ENCODE measurements at regions not wholly inside any gene's neighbourhood (a gene's known extent, or its start where the extent isn't known, plus 50 kb on each side); places are given as distances from the start of the nearest gene placed in this dataset.
"Not testable (repeated sequence)": the region's sequence is repeated elsewhere in the genome, so short reads cannot be mapped to it uniquely, and the experiment has no call there.

- ATAC-seq (ENCODE audit: low read depth), result no peak
- CTCF ChIA-PET, result no interaction called here
- intact Hi-C loops (cut with micrococcal nuclease), result no loop called here
- TF ChIP-seq CTCF (IDR thresholded peaks at IDR 0.05), result no peak
- Mint-ChIP-seq H3K36me3 (ENCODE audit: low read depth) (no peaks in the 10 kb centered on the region), H3K4me3 (no peak overlapping the region), H3K27ac (no peak overlapping the region), H3K27me3 (peaks cover 17% of the 10 kb centered on the region), H3K4me1 (no peaks in the 10 kb centered on the region), H3K9me3 (no peaks in the 10 kb centered on the region)
- DNase-seq, result no peak
- POLR2A ChIA-PET, result no interaction called here
Observed at GRCh38 chr7:73931502-73931901, 70.5 kb downstream of the TMEM270 start.

GRCh38 chr7:73932364-73932763 lies 71.4 kb downstream of the TMEM270 start:
- no peaks in the 10 kb centered on the region for H3K36me3 Mint-ChIP-seq (ENCODE audit: low read depth)
- TF ChIP-seq CTCF (IDR thresholded peaks at IDR 0.05), result no peak
- intact Hi-C loops (cut with micrococcal nuclease), result no loop called here
- ChIA-PET CTCF (no interaction called here), POLR2A (no interaction called here)
- DNase-seq, result no peak
- H3K27me3 Mint-ChIP-seq, result peaks cover 17% of the 10 kb centered on the region
- ATAC-seq (ENCODE audit: low read depth), result no peak
- no peak overlapping the region for H3K27ac Mint-ChIP-seq
- H3K9me3 Mint-ChIP-seq, result no peaks in the 10 kb centered on the region
- no peak overlapping the region for H3K4me3 Mint-ChIP-seq
- H3K4me1 Mint-ChIP-seq, result no peaks in the 10 kb centered on the region

- ATAC-seq (ENCODE audit: low read depth) (no peak), DNase-seq (no peak)
- H3K4me3 Mint-ChIP-seq, result no peak overlapping the region
- no peak for TF ChIP-seq CTCF (IDR thresholded peaks at IDR 0.05)
- ChIA-PET POLR2A (no interaction called here), CTCF (no interaction called here)
- H3K36me3 Mint-ChIP-seq (ENCODE audit: low read depth), result no peaks in the 10 kb centered on the region
- no peak overlapping the region for H3K27ac Mint-ChIP-seq
- no peaks in the 10 kb centered on the region for H3K4me1 Mint-ChIP-seq
- intact Hi-C loops (cut with micrococcal nuclease), result no loop called here
- H3K27me3 Mint-ChIP-seq, result peaks cover 14% of the 10 kb centered on the region
- no peaks in the 10 kb centered on the region for H3K9me3 Mint-ChIP-seq
Observed at GRCh38 chr7:73933091-73933490, 72.1 kb downstream of the TMEM270 start.

- no peaks in the 10 kb centered on the region for H3K36me3 Mint-ChIP-seq (ENCODE audit: low read depth)
- H3K4me3 Mint-ChIP-seq, result no peak overlapping the region
- ChIA-PET CTCF (no interaction called here), POLR2A (no interaction called here)
- H3K9me3 Mint-ChIP-seq, result peaks cover 14% of the 10 kb centered on the region
- H3K4me1 Mint-ChIP-seq, result no peaks in the 10 kb centered on the region
- no peak for TF ChIP-seq CTCF (IDR thresholded peaks at IDR 0.05)
- ATAC-seq (ENCODE audit: low read depth) (no peak), DNase-seq (no peak)
- intact Hi-C loops (cut with micrococcal nuclease), result no loop called here
- H3K27ac Mint-ChIP-seq, result no peak overlapping the region
- peaks cover 20% of the 10 kb centered on the region for H3K27me3 Mint-ChIP-seq
Observed at GRCh38 chr7:73936967-73937366, 76.0 kb downstream of the TMEM270 start.

- POLR2A ChIA-PET, result interaction anchor here (0.6 kb wide), 1 partner anchor 535 kb away, joined by 3 read pairs; no protein-coding TSS in a partner anchor
- H3K4me3 Mint-ChIP-seq; DNase-seq; intact Hi-C loops (cut with micrococcal nuclease); ATAC-seq (ENCODE audit: low read depth); H3K27ac Mint-ChIP-seq; H3K4me1 Mint-ChIP-seq; H3K36me3 Mint-ChIP-seq (ENCODE audit: low read depth); CTCF ChIA-PET: not testable (repeated sequence)
- Mint-ChIP-seq H3K9me3 (peaks cover 14% of the 10 kb centered on the region), H3K27me3 (peaks cover 20% of the 10 kb centered on the region)
Observed at GRCh38 chr7:73937650-73938049, 76.7 kb downstream of the TMEM270 start.

- no peaks in the 10 kb centered on the region for H3K36me3 Mint-ChIP-seq (ENCODE audit: low read depth)
- H3K4me3 Mint-ChIP-seq, result no peak overlapping the region
- H3K9me3 Mint-ChIP-seq, result peaks cover 14% of the 10 kb centered on the region
- ChIA-PET POLR2A (no interaction called here), CTCF (no interaction called here)
- H3K27ac Mint-ChIP-seq, result no peak overlapping the region
- peaks cover 17% of the 10 kb centered on the region for H3K27me3 Mint-ChIP-seq
- intact Hi-C loops (cut with micrococcal nuclease), result no loop called here
- DNase-seq (no peak), ATAC-seq (ENCODE audit: low read depth) (no peak)
- no peaks in the 10 kb centered on the region for H3K4me1 Mint-ChIP-seq
- TF ChIP-seq CTCF (IDR thresholded peaks at IDR 0.05), result no peak
Observed at GRCh38 chr7:73939528-73939927, 78.6 kb downstream of the TMEM270 start.

Data from activated B cell treated with CpG ODN at 0.5 μM for 24 hours (primary cell).